Peyer's patch (tissue), 4 donors: ENCODE measurements at regions not wholly inside any gene's neighbourhood (a gene's known extent, or its start where the extent isn't known, plus 50 kb on each side); places are given as distances from the start of the nearest gene placed in this dataset.

Experiments
- CTCF ChIP-seq, 6 experiments: fragments of 450-650 bp in 4 of 6; fragments of 200-600 bp in 2 of 6; sonication (generic) in 1 of 6; IDR thresholded peaks; one replicate each; pipeline ENCODE4 v1.5.1; 2017 to 2019; ENCODE audit warnings: antibody characterized with exemption in 6 of 6, mild to moderate bottlenecking in 3 of 6, moderate library complexity in 1 of 6
- POLR2A ChIP-seq, 2 donors: fragments of 450-650 bp; IDR thresholded peaks; one replicate each; pipeline ENCODE4 v1.5.1; 2017; ENCODE audit warnings: antibody characterized with exemption in 2 of 2, mild to moderate bottlenecking in 2 of 2, moderate library complexity in 2 of 2

DNA sequence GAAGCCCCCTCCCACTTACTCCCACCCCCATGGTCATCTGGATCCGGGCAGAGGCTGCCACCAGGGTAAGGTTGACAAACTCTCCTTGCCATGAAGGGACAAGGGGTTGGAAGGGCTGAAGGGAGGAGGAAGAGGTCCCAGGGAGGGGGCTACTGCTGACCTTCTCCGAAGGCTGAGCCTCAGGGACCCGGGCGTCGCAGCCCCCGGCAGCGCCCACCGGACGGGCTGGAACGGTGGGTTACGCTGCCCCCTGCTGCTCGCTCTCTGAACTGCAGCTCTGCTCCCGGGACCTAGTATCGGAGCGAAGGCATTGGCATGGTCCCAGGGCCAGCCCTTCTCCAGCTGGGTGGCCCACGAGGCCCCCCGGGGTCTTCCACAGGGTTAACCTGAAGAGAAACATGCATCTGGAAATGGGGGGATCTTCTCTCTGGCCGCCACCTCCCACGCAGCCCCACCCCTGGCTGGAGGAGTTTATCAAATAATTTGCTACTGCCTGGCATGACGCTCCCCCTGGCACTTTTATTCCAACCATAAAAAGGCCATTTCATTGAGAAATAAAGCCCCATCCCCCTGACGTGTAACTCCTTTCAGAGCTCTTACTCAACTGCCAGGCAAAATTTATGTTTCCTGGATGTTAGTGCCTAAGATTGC is 70.4 kb upstream of the TARDBP start:
- TF ChIP-seq CTCF (IDR thresholded peaks at IDR 0.05): peak; percentile 75 to 87 (median 80)
- TF ChIP-seq POLR2A (IDR thresholded peaks at IDR 0.05): no peak
